NOMO-1 treated with DMSO at 0.1 percent for 48 hours (cell line): ENCODE measurements at regions not wholly inside any gene's neighbourhood (a gene's known extent, or its start where the extent isn't known, plus 50 kb on each side); places are given as distances from the start of the nearest gene placed in this dataset.

Experiments used
- DNase-seq: peaks from one replicate; lab custom pipeline; 2025; ENCODE audit not compliant: unreplicated experiment; lab: John Stamatoyannopoulos, UW

- DNase-seq = no peak
Observed at GRCh38 chr6:164247106-164247505, 832.6 kb downstream of the QKI start.

GRCh38 chr6:164246082-164246481 lies 831.6 kb downstream of the QKI start:
- DNase-seq = no peak

- DNase-seq = no peak
Observed at GRCh38 chr6:164243949-164244348, 829.4 kb downstream of the QKI start.

GRCh38 chr6:164243012-164243610 lies 828.6 kb downstream of the QKI start:
- no peak for DNase-seq

GRCh38 chr6:164230804-164231203 lies 816.3 kb downstream of the QKI start:
- no peak for DNase-seq

GRCh38 chr6:164230259-164230658 lies 815.7 kb downstream of the QKI start:
- DNase-seq = no peak

GRCh38 chr6:164229716-164230115 lies 815.2 kb downstream of the QKI start:
- no peak for DNase-seq

GRCh38 chr6:164227952-164228522 lies 813.5 kb downstream of the QKI start:
- no peak for DNase-seq

GRCh38 chr6:164216839-164217238 lies 802.3 kb downstream of the QKI start:
- DNase-seq = no peak

- DNase-seq = no peak
Observed at GRCh38 chr6:164216368-164216767, 801.9 kb downstream of the QKI start.

- no peak for DNase-seq
Observed at GRCh38 chr6:164214066-164214465, 799.5 kb downstream of the QKI start.

GRCh38 chr6:164211254-164211653 lies 796.7 kb downstream of the QKI start:
- no peak for DNase-seq

GRCh38 chr6:164210783-164211182 lies 796.3 kb downstream of the QKI start:
- no peak for DNase-seq

- DNase-seq = no peak
Observed at GRCh38 chr6:164210323-164210722, 795.8 kb downstream of the QKI start.

GRCh38 chr6:164208371-164208770 lies 793.9 kb downstream of the QKI start:
- DNase-seq = no peak

GRCh38 chr6:164206807-164207423 lies 792.4 kb downstream of the QKI start:
- no peak for DNase-seq

GRCh38 chr6:164200071-164200470 lies 785.6 kb downstream of the QKI start:
- DNase-seq = no peak

GRCh38 chr6:164195942-164196281 lies 781.4 kb downstream of the QKI start:
- DNase-seq = no peak

GRCh38 chr6:164195278-164195941 lies 780.9 kb downstream of the QKI start:
- DNase-seq = no peak

GRCh38 chr6:164188861-164189260 lies 774.3 kb downstream of the QKI start:
- no peak for DNase-seq

GRCh38 chr6:164185471-164185871 lies 771.0 kb downstream of the QKI start:
- no peak for DNase-seq

- no peak for DNase-seq
Observed at GRCh38 chr6:164184410-164184809, 769.9 kb downstream of the QKI start.
